HEK293 (cell line): ENCODE measurements at regions not wholly inside any gene's neighbourhood (a gene's known extent, or its start where the extent isn't known, plus 50 kb on each side); places are given as distances from the start of the nearest gene placed in this dataset.

Source experiments
- CTCF ChIP-seq: fragments of 450-650 bp; formaldehyde crosslinking; IDR thresholded peaks from 2 replicates; pipeline ENCODE4 v1.5.1; 2016; ENCODE audit warnings: missing biosample characterization, missing genetic modification characterization
- ELK4 ChIP-seq: IDR thresholded peaks from 2 replicates; pipeline ENCODE4 v1.6.1; 2011; ENCODE audit warnings: mild to moderate bottlenecking, low read depth, low read length, borderline replicate concordance
- ZNF114 ChIP-seq: fragments of 450-650 bp; formaldehyde crosslinking; IDR thresholded peaks from 2 replicates; pipeline ENCODE4 v1.5.0; 2017; ENCODE audit warnings: missing biosample characterization, missing genetic modification characterization
- ZNF350 ChIP-seq: fragments of 450-650 bp; formaldehyde crosslinking; IDR thresholded peaks from 2 replicates; pipeline ENCODE4 v1.5.0; 2017; ENCODE audit warnings: missing biosample characterization, mild to moderate bottlenecking, missing genetic modification characterization
- ZNF548 ChIP-seq: fragments of 450-650 bp; formaldehyde crosslinking; IDR thresholded peaks from 2 replicates; pipeline ENCODE4 v1.5.1; 2016; ENCODE audit warnings: missing biosample characterization, missing genetic modification characterization

- TF ChIP-seq CTCF (tag by site-specific recombination) (no peak), ZNF114 (tag by site-specific recombination) (no peak), ELK4 (no peak), ZNF548 (tag by site-specific recombination) (no peak), ZNF350 (tag by site-specific recombination) (no peak)
These were observed 72.2 kb downstream of the MTNR1B start for GRCh38 chr11:93041682-93042081.
